ENCODE measurements at regions not wholly inside any gene's neighbourhood (a gene's known extent, or its start where the extent isn't known, plus 50 kb on each side); places are given as distances from the start of the nearest gene placed in this dataset.
"Not testable (repeated sequence)": the region's sequence is repeated elsewhere in the genome, so short reads cannot be mapped to it uniquely, and the experiment has no call there.

DNA sequence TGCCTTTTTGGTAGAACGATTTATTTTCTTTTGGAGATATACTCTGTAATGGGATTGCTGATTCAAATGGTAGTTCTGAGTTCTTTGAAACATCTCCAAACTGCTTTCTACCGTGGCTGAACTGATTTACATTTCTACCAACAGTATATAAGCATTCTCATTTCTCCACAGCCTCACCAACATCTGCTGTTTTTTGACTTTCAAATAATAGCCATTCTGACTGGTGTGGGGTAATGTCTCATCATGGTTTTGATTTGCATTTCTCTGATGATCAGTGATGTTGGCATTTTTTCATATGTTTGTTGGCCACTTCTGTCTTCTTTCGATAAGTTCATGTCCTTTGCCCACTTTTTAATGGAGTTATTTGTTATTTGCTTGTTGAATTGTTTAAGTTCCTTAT is 154.0 kb downstream of the ABHD5 start:
- DNase-seq (ENCODE audit: low spot score) = no peak
- in situ Hi-C loops (cut with MboI; ENCODE audit: low pct_unique_long_range_greater_than_20kb, low sequenced_read_pairs, unreplicated experiment) = no loop called here
- TF ChIP-seq, protein P1, sequence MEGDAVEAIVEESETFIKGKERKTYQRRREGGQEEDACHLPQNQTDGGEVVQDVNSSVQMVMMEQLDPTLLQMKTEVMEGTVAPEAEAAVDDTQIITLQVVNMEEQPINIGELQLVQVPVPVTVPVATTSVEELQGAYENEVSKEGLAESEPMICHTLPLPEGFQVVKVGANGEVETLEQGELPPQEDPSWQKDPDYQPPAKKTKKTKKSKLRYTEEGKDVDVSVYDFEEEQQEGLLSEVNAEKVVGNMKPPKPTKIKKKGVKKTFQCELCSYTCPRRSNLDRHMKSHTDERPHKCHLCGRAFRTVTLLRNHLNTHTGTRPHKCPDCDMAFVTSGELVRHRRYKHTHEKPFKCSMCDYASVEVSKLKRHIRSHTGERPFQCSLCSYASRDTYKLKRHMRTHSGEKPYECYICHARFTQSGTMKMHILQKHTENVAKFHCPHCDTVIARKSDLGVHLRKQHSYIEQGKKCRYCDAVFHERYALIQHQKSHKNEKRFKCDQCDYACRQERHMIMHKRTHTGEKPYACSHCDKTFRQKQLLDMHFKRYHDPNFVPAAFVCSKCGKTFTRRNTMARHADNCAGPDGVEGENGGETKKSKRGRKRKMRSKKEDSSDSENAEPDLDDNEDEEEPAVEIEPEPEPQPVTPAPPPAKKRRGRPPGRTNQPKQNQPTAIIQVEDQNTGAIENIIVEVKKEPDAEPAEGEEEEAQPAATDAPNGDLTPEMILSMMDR (IDR thresholded peaks at IDR 0.05; ENCODE audit: extremely low read depth, insufficient read depth, missing control alignments) = no peak

DNA sequence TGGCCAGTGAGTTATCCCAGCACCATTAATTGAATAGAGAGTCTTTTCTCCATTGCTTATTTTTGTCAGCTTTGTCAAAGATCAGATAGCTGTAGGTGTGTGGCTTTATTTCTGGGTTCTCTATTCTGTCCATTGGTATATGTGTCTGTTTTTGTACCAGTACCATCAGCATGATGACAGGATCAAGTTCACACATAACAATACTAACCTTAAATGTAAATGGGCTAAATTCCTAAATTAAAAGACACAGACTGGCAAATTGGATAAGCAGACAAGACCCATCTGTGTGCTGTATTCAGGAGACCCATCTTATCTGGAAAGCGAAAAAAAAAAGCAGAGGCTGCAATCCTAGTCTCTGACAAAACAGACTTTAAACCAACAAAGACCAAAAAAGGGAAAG is 154.8 kb downstream of the ABHD5 start:
- in situ Hi-C loops (cut with MboI; ENCODE audit: low pct_unique_long_range_greater_than_20kb, low sequenced_read_pairs, unreplicated experiment); DNase-seq (ENCODE audit: low spot score): not testable (repeated sequence)

DNA sequence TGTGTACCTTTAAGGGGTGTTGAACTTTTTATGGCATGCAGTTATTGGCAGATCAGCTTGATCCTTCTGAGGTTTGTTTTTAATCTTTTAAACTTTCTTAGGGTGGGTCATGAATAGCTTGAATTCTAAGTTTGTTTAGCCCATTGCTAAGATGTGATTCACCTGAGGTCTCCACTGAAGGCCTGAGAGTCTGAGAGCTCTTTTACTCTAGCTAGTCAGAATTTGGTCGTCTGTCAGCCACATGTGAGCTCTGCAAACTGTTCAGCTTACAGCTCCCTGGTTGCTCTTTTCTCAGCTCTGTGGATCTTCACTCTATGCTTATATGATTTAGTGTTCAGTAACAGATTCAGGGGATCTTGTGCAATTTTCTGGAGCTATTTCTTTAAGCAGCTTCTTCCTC is 161.3 kb downstream of the ABHD5 start:
- DNase-seq (ENCODE audit: low spot score) = no peak
- TF ChIP-seq, protein P1 (IDR thresholded peaks at IDR 0.05; ENCODE audit: extremely low read depth, insufficient read depth, missing control alignments) = no peak
- in situ Hi-C loops (cut with MboI; ENCODE audit: low pct_unique_long_range_greater_than_20kb, low sequenced_read_pairs, unreplicated experiment) = no loop called here

DNA sequence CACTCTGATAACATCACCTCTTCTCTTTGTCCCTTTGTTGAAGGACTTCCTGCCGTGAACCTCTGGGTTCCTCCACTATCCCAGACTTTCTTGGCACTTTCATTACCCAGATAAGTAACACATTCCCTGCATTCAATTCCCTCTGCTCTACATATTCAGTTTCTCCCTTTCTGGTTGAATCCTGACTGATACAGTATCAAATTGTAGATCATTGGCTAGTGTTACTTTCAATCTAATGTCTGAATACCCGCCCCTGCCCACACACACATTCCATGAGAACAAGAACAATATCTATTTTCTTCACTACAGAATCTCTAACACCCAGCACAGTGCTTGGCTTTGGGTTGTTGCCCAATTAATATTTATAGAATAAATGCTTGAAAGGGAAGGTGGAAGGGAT is 163.5 kb downstream of the ABHD5 start:
- no peak for DNase-seq (ENCODE audit: low spot score)
- in situ Hi-C loops (cut with MboI; ENCODE audit: low pct_unique_long_range_greater_than_20kb, low sequenced_read_pairs, unreplicated experiment) = no loop called here
- TF ChIP-seq, protein P1 (IDR thresholded peaks at IDR 0.05; ENCODE audit: extremely low read depth, insufficient read depth, missing control alignments) = no peak

DNA sequence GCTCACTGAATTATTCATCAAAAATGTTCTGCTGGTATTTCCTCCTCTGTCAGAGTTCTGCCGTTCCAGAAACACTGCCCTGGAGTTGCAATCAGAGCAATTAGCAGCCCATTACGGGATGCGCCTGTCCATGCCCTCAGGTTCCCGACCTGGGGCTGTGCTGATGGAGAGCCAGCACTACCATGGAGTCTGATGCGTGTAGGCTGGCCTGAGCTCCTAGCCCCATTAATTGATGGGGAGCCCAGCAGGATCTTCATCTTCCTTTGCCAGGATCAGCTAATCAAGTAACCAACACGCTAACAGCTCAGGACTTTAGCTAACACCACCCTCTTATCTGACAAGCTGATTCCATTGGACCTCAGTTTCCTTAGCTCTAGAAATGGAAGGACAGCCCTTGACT is 164.2 kb downstream of the ABHD5 start:
- in situ Hi-C loops (cut with MboI; ENCODE audit: low pct_unique_long_range_greater_than_20kb, low sequenced_read_pairs, unreplicated experiment) = no loop called here
- TF ChIP-seq, protein P1 (IDR thresholded peaks at IDR 0.05; ENCODE audit: extremely low read depth, insufficient read depth, missing control alignments) = no peak
- no peak for DNase-seq (ENCODE audit: low spot score)

DNA sequence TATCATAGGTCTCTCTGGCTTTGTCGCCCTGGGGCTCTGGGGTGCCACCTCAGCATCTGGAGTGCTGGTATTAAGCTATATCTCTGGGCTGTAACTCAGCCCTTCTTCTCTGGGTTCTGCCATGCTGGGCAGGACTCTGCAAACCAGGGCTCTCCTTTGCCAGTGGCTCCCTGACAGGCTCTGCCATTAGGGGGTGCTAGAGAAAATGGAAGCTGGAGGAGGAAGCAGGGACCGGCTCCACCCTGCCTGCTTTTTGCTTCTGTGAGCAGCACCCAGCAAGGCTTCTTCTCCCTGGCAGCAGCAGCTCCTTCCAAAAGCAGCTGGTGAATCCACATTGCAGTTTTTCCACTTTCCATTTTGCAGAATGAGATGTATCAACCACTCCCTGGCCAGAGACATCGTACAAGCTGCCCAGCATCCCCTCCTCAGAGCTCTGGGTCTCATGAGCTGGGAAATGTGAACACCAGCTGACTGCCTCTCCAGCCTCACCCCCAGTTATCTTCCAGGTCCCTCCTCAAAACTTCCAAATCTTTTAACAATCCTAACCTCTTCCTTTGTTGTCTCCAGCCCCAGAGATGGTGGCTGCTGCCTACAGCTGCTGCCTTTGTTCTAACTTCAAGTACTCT is 165.0 kb downstream of the ABHD5 start:
- TF ChIP-seq, protein P1 (IDR thresholded peaks at IDR 0.05; ENCODE audit: extremely low read depth, insufficient read depth, missing control alignments) = peak; percentile 80
- in situ Hi-C loops (cut with MboI; ENCODE audit: low pct_unique_long_range_greater_than_20kb, low sequenced_read_pairs, unreplicated experiment) = no loop called here
- DNase-seq (ENCODE audit: low spot score) = peak; percentile 54

DNA sequence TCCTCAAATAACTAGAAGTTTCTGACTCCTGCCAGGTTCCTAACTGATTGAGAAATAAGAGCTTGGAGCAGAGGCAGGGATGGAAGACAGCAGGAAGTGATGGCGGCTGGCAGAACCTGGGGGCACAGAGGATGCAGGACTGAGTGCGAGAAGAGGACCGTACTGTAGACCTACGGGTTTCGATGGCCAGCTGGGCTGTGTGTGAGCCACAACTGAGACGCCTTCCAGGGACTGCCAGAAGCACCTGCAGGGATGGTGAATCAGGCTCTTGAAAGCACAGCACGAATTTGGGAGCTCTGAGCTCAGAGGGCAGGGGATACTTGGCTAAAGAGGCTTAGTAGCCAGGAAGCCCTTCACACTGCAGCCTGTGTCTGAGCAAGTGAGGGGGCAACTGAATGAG is 165.6 kb downstream of the ABHD5 start:
- DNase-seq (ENCODE audit: low spot score) = no peak
- in situ Hi-C loops (cut with MboI; ENCODE audit: low pct_unique_long_range_greater_than_20kb, low sequenced_read_pairs, unreplicated experiment) = no loop called here
- TF ChIP-seq, protein P1 (IDR thresholded peaks at IDR 0.05; ENCODE audit: extremely low read depth, insufficient read depth, missing control alignments) = no peak
